Peyer's patch (tissue), 4 donors: ENCODE measurements at regions not wholly inside any gene's neighbourhood (a gene's known extent, or its start where the extent isn't known, plus 50 kb on each side); places are given as distances from the start of the nearest gene placed in this dataset.

Experiments used
- CTCF ChIP-seq, 6 experiments: fragments of 450-650 bp in 4 of 6; fragments of 200-600 bp in 2 of 6; sonication (generic) in 1 of 6; IDR thresholded peaks; one replicate each; pipeline ENCODE4 v1.5.1; 2017 to 2019; ENCODE audit warnings: antibody characterized with exemption in 6 of 6, mild to moderate bottlenecking in 3 of 6, moderate library complexity in 1 of 6
- POLR2A ChIP-seq, 2 donors: fragments of 450-650 bp; IDR thresholded peaks; one replicate each; pipeline ENCODE4 v1.5.1; 2017; ENCODE audit warnings: antibody characterized with exemption in 2 of 2, mild to moderate bottlenecking in 2 of 2, moderate library complexity in 2 of 2

- TF ChIP-seq CTCF (IDR thresholded peaks at IDR 0.05) (no peak), POLR2A (IDR thresholded peaks at IDR 0.05) (no peak)
Measured at GRCh38 chr5:93246090-93246855, 334.7 kb downstream of the NR2F1-AS1 start.
